Neural cell (in vitro differentiated cells): ENCODE measurements at regions not wholly inside any gene's neighbourhood (a gene's known extent, or its start where the extent isn't known, plus 50 kb on each side); places are given as distances from the start of the nearest gene placed in this dataset.

Experiments used
- EZH2 ChIP-seq: fragments of 200-600, 300-800 bp; shearing (Covaris generic), sonication (generic); IDR thresholded peaks from 2 replicates; pipeline ENCODE4 v1.6.1; 2014; ENCODE audit warnings: antibody characterized with exemption, low read length, borderline replicate concordance, mild to moderate bottlenecking; ENCODE audit not compliant: insufficient read depth, poor library complexity, severe bottlenecking
- MXI1 ChIP-seq: fragments of 450-650 bp; conservative IDR thresholded peaks from 2 replicates; pipeline ENCODE4 v1.6.1; 2014; ENCODE audit warnings: antibody characterized with exemption, mild to moderate bottlenecking; ENCODE audit not compliant: poor library complexity, severe bottlenecking
- POLR2AphosphoS5 ChIP-seq: IDR thresholded peaks from 2 replicates; pipeline ENCODE4 v1.6.1; 2012
- RAD21 ChIP-seq: fragments of 450-650 bp; conservative IDR thresholded peaks from 2 replicates; pipeline ENCODE4 v1.6.1; 2014; ENCODE audit warnings: antibody characterized with exemption, mild to moderate bottlenecking, moderate library complexity
- TF ChIP-seq, protein P1 (sequence below): fragments of 450-650 bp; IDR thresholded peaks from 2 replicates; pipeline ENCODE4 v1.5.1; 2014; ENCODE audit warnings: antibody characterized with exemption, mild to moderate bottlenecking, moderate library complexity; ENCODE audit not compliant: poor library complexity, severe bottlenecking
- TF ChIP-seq, protein P2 (sequence below): IDR thresholded peaks from 2 replicates; pipeline ENCODE4 v1.6.1; 2012; ENCODE audit warnings: borderline replicate concordance

DNA sequence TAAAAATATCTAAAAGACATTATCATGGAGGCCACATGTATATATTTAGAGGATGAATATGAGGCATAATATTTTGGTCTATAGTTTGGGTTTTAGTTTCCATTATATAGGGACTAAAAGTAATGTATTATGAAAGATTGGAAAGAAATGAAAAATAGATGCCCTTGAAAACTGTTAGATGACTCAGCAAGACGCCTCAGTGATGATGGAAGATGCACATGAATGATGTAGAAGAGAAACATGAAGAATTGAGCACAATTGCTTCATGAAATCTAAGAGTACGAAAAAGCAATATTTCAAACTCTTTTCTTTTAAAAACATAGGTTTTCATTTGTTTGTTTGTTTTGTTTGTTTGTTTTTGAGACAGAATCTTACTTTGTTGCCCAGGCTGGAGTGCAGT is 89.8 kb downstream of the ARL4A start:
- TF ChIP-seq, protein P1, sequence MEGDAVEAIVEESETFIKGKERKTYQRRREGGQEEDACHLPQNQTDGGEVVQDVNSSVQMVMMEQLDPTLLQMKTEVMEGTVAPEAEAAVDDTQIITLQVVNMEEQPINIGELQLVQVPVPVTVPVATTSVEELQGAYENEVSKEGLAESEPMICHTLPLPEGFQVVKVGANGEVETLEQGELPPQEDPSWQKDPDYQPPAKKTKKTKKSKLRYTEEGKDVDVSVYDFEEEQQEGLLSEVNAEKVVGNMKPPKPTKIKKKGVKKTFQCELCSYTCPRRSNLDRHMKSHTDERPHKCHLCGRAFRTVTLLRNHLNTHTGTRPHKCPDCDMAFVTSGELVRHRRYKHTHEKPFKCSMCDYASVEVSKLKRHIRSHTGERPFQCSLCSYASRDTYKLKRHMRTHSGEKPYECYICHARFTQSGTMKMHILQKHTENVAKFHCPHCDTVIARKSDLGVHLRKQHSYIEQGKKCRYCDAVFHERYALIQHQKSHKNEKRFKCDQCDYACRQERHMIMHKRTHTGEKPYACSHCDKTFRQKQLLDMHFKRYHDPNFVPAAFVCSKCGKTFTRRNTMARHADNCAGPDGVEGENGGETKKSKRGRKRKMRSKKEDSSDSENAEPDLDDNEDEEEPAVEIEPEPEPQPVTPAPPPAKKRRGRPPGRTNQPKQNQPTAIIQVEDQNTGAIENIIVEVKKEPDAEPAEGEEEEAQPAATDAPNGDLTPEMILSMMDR: no peak
- TF ChIP-seq, protein P2, sequence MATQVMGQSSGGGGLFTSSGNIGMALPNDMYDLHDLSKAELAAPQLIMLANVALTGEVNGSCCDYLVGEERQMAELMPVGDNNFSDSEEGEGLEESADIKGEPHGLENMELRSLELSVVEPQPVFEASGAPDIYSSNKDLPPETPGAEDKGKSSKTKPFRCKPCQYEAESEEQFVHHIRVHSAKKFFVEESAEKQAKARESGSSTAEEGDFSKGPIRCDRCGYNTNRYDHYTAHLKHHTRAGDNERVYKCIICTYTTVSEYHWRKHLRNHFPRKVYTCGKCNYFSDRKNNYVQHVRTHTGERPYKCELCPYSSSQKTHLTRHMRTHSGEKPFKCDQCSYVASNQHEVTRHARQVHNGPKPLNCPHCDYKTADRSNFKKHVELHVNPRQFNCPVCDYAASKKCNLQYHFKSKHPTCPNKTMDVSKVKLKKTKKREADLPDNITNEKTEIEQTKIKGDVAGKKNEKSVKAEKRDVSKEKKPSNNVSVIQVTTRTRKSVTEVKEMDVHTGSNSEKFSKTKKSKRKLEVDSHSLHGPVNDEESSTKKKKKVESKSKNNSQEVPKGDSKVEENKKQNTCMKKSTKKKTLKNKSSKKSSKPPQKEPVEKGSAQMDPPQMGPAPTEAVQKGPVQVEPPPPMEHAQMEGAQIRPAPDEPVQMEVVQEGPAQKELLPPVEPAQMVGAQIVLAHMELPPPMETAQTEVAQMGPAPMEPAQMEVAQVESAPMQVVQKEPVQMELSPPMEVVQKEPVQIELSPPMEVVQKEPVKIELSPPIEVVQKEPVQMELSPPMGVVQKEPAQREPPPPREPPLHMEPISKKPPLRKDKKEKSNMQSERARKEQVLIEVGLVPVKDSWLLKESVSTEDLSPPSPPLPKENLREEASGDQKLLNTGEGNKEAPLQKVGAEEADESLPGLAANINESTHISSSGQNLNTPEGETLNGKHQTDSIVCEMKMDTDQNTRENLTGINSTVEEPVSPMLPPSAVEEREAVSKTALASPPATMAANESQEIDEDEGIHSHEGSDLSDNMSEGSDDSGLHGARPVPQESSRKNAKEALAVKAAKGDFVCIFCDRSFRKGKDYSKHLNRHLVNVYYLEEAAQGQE: no peak
- TF ChIP-seq RAD21 (no peak), POLR2AphosphoS5 (no peak), MXI1 (no peak), EZH2 (no peak)
